ENCODE measurements at regions not wholly inside any gene's neighbourhood (a gene's known extent, or its start where the extent isn't known, plus 50 kb on each side); places are given as distances from the start of the nearest gene placed in this dataset.

DNA sequence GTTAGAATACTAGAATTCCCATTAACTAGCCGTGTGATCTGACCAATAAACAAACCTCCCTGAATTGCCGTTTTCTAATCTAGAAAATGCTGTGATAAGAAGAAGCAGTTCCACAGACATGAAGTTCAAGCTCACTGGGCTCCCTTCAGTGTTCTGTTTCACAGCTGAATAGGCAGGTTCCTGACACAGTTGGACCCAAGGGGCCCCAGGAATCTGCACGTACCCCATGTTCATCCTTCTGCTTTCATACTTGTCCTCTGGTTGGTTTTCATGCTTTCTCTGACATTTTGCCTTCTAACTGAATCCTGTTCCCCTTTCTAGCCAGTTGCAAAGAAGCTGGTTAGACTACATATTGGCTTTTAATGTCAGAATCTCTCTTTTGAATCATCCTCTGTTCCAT, 374.1 kb upstream of the MAD2L1 start:
- TF ChIP-seq, protein P1, sequence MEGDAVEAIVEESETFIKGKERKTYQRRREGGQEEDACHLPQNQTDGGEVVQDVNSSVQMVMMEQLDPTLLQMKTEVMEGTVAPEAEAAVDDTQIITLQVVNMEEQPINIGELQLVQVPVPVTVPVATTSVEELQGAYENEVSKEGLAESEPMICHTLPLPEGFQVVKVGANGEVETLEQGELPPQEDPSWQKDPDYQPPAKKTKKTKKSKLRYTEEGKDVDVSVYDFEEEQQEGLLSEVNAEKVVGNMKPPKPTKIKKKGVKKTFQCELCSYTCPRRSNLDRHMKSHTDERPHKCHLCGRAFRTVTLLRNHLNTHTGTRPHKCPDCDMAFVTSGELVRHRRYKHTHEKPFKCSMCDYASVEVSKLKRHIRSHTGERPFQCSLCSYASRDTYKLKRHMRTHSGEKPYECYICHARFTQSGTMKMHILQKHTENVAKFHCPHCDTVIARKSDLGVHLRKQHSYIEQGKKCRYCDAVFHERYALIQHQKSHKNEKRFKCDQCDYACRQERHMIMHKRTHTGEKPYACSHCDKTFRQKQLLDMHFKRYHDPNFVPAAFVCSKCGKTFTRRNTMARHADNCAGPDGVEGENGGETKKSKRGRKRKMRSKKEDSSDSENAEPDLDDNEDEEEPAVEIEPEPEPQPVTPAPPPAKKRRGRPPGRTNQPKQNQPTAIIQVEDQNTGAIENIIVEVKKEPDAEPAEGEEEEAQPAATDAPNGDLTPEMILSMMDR (IDR thresholded peaks at IDR 0.05), result no peak
- no peak for TF ChIP-seq EP300 (IDR thresholded peaks at IDR 0.05)
